ENCODE measurements at regions not wholly inside any gene's neighbourhood (a gene's known extent, or its start where the extent isn't known, plus 50 kb on each side); places are given as distances from the start of the nearest gene placed in this dataset.
"Not testable (repeated sequence)": the region's sequence is repeated elsewhere in the genome, so short reads cannot be mapped to it uniquely, and the experiment has no call there.

DNA sequence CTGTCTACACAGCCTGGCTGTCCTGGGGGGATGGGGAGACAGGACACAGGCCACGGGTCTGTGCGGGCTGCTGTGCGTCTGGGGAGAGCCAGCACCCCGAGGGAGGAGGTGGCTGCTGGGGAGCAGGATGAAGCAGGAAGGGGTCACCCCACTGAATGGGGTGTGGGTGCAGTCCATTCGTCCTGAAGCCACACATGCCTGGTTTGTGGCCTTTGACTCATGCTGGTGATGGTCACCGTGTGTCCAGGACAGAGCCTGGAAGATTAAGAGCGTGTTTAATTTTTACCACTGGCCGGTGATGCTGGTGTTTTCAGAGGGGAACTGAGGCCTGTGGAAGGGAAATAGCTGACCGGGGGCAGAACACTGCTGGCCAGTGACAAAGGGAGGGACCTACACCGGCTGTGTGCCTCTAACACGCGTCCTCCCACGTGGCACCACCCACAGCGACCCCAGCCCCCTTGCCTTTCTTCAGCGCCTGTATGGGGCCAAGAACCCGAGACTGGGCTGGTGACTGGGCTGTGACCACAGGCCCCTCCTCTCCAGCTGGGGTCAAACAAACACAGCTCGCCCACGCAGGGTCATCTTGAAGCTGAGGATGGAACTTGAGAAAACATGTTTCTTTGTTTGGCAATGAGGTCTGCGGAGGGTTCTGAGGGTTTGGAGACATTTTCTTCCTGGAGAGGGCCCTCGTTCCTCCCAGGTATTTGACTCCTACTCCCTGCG, 99.5 kb upstream of the LRPAP1 start:
- DNase-seq, result not testable (repeated sequence)

DNA sequence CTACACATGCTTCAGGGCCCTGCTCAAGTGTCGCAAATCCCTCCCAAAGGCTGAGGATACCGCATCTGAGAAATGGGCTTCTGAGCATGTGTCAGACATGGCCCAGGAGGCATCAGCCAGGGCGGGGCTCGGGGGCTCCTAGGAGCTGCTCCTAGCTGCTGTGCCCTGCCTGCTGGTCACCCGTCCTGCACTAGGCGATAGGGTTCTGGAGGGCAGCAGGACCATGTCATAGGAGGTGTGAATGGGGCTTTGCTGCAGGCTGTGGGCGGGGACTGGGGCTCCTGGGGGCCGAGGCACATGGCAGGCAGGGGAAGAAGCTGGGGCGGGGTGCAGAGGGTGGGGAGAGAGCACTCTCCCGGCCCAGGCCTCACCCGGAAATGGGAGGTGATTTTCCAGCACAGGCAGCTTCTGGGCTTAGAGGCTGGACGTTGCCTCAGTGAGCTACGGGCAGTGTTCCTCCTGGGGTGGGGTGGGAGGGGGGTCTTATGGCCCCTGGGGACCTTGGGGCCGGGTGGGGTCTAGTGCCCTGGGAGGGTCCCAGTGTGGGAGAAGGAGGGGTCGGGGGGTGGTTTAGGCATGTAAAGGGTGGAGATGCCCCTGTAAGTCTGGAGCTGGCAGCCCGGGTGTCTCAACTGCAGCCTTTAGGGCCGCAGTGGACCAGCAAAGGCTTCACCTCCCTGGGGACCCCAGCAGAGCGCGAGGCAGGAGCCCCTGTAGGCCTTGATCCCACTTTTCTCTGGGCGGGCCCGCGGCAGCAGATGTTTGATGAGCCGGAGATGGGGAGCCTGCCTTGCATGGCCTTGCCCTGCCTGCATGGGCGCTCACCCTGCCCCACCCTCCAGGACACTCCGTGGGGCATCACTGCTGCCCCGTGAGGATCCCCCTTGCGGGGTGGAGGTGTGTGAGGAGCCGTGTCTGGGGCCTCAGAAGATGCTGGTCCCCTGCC, 98.6 kb upstream of the LRPAP1 start:
- DNase-seq, result no peak

DNA sequence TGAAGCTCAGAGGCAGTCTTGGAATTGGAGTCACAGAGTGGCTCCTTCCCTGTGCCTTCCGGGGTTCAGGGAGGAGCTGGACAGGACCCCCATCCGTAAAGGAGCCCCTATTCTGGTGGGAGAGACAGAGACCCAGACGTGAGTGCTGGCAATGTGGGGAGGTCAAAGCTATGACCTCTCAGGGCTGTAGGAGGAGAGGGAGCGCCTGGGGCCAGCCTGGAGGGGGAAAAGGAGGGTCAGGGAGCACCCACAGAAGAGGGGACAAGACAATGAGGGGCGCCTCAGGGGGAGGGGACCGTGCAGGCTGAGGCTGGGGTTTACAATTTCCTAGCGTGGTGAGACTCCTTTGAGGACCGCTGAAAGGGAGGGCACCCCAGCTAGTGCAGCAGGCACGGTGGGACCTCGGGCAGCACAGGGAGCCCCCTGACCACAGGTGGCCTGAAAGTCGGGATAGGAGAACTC, 97.9 kb upstream of the LRPAP1 start:
- no peak for DNase-seq

DNA sequence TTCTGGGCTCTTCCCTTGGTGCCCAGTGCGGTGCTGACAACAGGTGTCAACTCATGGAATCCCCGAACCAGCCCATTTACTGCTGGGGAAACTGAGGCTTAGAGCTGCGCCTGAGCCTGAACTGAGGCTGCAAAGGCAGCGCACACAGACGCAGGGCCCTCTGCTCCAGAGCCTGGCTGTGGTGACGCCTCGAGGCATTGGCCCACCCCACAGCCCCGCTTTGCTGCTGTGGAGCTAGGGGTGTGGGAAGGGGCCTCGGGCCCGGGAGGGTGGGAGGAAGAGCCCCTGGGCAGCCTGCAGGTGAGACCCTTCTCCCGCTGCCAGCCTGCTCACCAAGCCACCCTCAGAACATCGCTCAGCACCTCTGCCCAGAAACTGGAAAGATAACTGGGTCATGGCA, 97.4 kb upstream of the LRPAP1 start:
- no peak for DNase-seq

DNA sequence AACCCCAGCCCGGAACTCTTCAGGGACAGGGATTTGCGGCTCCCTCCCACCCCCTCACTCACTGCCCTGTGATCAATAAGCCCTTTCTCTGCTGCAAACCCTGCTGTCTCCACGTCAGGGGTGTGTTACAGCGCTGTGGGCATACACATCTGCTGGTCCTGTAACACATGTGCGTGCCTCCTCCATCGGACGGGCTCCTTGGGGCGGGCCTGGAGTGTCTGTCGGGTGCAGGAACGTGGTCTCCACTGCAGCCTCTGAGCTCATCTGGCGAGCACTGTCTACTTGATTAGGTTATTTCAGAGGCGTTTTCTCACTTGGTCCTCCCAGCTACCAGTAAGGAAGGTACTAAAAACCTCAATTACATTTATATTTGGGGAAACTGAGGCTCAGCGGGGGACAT, 97.0 kb upstream of the LRPAP1 start:
- DNase-seq, result not testable (repeated sequence)

DNA sequence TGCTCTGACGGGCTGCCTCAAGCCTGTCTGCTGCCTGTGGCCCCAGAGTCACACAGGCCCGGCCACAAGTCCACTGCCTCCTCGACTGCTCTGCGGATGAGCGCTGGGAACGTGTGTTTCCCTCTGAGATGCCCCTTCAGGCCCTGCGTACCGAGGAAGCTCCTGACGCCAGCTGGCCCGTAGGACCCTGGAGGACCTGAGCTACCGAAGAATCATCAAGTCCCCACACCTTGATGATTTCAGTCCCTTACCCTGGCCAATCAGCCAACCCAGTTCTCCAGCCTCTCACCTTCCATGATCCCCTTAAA, 96.6 kb upstream of the LRPAP1 start:
- no peak for DNase-seq

DNA sequence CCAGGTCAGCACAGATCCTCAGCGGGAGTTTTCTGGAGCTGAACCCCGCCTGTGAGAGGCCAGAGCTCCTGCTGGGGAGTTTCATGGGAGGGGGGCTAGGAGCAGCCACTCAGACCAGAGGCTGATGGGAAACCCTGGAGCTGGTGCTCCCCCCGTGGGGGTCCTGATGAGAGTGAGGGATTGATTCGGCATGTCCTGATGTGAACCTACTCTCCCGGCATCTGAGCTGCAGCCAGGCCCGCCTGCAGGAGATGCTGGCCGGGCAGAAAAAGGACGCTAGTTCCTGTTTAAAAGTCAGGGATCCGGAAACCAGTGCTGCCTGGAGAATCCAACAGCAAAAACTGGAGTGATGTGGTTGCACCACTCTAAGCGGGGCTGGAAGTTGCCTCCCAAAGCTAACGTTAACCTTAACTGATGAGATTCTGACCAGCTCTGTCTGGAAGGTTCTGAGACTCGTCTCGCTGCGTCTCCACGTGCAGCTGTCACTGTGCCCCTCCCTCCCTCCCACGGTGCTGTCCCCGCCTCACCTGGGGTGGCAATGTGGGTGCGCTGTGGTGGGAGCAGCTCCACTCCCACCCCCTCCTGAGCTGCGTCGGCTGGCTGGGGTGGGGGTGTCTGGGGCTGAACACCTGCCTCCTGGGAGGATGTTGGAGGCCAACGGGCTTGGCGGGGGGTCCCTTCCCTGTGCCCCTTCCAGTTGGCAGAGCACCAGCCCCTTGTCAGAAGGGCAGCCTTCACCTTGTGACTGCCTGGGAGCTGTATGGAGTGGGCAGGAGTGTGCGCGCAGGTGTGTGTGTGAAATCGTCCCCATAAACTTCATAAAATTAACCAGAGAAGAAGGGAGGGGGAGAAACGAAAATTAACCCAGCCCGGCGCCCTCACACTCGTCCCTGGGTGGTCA, 96.0 kb upstream of the LRPAP1 start:
- DNase-seq, result not testable (repeated sequence)

DNA sequence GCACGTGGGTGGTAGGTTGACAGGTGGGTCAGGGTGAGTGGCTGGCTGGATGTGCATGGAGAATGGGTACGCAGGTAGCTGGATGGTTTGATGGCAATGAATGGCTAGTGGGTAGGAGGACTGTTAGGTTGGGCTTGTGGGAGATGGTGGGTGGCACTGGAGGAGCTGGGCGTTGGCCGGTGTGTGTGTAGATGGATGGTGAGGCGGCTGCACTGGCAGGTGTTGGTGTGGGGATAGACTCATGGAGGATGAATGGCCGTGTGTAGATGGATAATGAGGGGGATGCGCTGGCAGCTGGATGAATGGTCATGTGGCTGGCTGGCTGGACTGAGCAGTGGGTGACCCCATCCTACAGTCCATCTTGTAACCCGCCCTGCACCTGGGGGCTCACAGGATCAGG, 95.2 kb upstream of the LRPAP1 start:
- not testable (repeated sequence) for DNase-seq

DNA sequence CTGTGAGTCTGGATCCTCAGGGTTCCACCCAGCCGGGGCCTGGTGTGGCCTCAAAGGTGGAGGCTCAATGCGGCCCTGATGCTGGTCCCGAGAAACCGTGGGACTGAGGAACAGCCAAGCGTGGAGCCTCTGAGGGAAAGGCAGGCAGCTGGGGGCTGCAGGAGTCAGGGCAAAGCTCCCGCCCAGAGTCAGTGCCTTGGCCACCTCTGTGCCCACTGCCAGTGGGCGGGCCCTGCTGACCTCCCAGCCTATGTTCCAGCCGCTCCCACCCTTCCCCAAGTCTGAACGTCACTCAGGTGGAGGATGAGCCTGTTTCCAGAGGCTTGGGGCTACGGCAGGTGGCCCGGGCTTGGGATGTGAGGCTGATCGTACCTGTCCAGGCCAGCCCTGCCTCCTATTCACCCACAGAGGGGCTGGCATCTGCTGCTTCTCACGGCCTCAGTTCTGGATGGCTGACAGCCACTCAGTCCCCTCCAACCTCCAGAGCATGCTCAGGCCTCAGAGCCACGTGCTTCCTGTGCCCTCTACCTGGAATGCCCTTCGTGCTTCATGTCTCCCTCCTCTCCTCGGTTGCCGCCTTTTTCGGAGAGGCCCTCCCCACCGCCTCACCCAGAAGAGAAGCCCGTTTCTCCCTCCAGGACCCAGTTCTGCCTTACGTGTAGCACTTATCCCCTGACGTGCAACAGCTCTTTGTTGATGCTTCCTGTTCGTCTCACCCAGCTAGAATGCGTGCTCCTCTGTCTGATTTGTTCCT, 94.1 kb upstream of the LRPAP1 start:
- not testable (repeated sequence) for DNase-seq

DNA sequence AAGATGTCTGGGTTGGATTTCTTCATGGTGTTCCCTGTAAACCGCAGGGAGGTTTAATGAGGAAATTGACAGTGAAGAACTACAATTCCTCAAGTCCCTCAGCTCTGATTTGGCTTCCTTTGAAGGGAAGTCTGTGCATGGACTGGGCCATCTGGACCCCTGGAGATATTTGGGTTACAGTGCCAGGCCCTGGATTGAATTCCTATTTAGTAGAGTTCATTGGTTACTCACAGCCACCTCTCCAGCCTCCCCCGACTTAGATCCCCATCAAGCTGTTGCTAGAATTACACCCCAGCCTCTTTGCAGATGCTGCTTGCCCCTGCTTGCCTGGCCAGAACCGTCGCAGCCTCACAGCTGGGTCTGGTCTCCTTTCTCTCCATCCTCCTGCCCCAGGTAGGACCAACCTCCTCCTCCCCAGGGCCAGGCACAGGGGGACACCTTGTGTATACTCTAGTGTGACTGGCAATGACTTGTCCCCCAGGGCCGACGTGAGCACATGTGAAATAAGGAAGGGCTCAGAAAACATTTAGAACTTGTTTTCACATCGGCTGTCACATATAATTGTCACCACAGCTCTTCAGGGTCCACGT, 93.2 kb upstream of the LRPAP1 start:
- DNase-seq, result not testable (repeated sequence)

DNA sequence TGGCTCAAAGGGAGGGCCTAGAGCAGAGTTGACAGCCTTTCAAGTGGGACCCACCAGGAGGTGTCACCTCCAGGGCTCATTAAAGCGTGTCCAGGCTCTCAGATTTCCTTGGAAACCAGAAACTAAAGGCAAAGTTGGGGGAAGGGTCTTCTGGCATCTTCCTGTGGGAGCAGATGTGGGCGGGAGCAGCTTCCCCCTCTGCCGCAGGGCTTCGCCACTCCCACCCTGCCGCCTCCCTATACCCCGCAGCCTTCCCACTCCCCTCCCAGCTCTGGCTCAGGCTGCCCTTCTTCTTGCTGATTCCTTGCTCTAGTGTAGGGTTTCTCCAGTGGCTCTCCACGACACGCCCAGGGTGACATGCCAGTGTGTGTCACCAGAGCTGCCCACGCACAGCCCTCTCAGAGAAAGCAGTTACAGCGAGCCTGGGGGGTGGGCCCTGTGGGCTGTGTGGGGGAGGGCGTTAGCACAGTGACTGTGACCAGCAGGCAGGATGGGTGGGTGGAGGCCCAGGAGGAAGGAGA, 91.6 kb upstream of the LRPAP1 start:
- not testable (repeated sequence) for DNase-seq

DNA sequence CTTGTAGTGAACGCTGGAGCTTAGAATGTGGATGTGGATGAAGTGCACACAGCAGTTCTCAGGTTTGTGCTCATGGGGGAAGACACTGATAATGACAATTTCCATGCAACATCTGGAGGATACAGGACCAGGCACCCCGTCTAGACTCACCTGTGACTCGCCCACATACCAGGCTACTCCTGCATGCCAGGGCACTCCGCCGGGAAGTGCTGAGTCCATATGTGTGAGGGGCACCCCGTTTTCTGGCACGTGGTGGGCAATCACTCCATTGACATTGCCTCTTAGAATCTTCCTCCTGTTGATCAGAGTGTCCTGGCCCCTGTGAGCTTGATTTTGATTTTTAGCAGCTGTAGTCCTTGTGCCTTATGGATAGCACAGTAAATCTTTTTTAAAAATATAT, 90.9 kb upstream of the LRPAP1 start:
- no peak for DNase-seq

DNA sequence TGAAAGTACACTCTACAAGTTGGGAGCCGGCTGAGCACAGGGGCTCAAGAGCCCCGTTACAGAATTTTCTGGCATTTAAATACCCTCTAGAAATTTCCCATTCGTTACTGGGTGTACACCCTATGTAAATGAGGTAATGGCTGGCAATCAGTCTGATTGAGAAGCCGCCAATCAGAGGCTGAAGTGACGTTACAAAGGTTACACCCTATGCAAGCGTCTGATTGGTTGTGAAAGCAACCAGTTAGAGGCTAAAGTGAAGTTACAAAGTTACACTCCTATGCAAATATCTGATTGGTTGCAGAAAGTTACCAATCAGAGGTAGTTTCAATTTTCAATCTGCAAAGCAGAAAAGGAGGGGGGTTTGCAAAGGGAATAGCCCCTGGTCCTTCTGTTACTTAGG, 88.1 kb upstream of the LRPAP1 start:
- not testable (repeated sequence) for DNase-seq

DNA sequence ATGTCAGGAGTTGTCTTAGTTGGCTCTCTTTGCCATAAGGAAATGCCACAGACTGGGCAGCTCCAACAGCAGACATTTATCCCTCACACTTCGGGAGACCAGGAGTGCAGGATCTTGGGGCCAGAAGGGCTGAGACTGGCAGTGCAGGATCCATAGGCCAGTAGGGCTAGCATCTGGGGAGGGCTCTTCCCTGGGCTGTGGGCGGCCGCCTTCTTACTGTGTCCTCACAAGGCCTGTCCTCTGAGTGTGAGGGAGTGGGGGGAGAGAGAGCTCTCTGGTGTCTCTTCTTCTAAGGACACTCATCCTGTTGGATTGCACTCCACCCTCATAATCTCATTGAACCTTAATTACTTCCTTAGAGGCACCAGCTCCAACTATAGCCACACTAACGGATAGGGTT, 87.5 kb upstream of the LRPAP1 start:
- DNase-seq, result not testable (repeated sequence)

DNA sequence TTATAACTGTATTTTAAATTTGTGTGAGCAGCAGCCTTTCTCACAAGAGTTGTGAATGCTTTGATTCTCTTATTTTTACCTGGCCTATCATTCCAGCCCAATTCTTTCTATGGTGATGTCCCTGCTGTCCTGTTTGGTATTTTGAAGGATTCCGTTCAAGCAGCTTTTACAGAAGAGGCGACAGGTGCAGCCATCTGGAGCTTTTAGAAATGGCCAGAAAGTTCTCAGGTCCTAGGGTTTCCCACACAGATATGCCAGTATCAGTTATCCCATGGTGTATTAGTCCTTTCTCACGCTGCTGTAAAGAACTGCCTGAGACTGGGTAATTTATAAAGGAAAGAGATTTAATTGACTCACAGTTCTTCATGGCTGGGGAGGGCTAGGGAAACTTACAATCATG, 86.1 kb upstream of the LRPAP1 start:
- not testable (repeated sequence) for DNase-seq

DNA sequence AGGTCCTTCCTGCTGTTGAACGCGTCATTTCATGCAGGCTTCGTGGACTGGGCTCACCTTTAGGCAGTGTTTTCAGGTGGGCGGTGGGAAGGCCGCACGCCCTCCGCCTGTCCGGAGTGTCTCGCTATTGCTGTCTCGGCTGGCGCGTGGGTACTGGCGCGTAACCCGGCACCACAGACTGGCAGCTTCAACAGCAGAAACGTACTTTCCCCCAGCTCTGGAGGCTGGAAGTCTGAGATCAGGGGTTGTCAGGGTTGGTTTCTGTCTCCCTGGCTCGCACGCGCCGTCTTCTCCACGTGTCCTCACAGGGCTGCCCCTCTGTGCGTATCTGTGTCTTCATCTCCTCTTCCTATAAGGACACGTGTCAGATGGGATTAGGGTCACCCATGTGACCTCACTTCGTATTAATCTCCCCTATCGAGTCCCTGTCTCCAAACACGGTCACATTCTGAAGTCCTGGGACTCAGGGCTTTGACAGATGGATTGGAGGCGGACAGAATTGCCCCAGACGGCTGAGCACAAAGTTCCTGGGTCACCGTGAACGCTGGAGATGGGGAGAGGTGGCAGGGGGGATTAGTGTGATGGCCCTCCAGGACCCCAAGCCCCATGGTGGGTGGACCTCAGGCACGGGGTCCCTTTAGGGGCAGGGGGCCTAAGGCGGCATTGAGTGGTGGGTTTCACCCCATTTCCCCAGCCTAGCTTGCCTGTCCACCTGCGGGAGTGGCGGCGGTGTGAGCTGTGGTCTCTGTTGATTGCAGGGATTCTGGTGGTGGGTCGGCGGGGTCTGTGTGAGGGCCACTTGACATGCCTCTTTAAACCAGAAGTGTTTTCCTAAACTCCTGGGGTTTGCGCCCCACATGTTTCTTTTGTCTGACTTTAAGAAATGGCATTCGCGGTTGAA, 83.4 kb upstream of the LRPAP1 start:
- no peak for DNase-seq

DNA sequence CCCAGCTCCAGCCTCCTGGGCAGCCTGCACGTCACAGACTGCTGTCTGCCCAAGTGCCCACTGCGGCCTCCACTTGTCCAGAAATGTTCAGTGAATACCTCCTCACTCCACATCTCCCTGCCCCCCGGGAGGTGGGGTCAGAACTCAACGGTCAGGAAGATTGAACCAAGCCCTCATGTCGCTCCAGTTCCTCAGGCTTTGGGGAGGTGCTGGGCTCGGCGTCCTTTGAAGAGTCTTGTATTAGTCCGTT, 82.4 kb upstream of the LRPAP1 start:
- no peak for DNase-seq

DNA sequence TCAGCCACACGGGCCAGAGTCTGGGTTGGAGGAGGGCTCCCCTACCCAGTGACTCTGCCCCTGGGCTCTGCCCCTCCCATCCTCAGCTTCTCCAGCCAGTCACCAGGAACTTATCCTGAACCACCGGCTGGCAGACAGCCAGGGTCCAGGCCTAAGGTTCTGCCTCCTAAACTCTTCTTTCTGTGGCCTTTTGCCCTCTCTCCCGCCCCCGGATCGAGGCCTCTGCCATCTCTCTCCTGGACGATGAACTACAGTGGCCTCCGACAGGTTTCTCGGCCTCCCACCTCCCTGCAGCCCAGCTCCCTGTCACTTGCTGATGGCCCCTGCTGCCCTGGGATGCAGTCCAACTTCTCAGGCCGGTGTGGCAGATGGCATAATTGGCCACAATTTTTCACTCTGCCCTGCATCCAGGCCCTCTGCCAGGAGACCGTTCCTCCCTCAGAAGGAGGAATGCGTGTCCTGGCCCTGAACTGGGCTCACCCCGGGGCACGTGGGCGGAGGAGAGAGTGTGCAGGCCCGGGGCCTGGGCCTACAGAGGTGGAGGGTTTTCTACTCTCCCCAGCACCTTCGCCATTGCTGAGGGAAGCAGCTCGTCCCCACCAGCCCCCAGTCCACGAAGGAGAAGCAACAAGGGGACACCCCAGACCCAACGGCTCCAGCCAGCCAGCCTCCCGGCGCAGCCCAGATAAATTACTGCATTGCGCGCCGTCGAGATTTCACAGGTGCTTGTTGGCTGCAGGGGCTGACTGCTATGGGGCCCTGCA, 81.9 kb upstream of the LRPAP1 start:
- no peak for DNase-seq

DNA sequence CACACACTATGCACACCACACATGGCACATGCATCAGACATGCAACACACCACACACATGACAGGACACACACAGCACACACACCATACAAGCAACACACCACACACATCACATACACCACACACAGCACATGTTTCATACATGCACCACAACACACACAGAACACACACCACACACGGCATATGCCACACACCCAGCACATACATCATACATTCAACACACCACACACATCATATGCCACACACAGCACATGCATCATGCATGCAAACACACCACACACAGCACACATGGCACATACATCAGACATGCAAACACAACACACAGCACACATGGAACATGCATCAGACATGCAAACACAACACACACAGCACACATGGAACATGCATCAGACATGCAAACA, 80.7 kb upstream of the LRPAP1 start:
- no peak for DNase-seq

DNA sequence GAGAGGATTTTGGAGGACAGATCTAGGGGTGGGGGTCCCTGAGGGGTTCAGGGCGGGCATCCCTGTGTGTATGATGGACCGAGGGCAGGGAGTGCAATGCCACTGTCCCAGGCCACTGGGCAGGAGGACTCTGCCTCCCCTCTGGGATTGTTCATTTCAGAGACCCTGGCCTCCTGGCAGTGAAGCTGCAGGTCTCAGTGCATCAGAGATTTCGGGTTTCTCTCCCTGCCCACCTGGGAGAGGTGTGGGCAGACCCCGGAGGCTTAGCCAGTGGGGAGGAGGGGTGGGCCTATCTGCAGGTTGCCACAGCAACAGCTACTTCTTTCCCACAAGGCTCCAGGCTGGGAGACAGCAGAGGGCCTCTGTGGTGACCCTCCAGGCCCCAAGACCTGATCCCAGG, 80.1 kb upstream of the LRPAP1 start:
- no peak for DNase-seq

Data from AML-193 (cell line).